ENCODE measurements at regions not wholly inside any gene's neighbourhood (a gene's known extent, or its start where the extent isn't known, plus 50 kb on each side); places are given as distances from the start of the nearest gene placed in this dataset.
A peak's percentile ranks its signal among the peaks of the same experiment; 100 is the strongest.
"Not testable (repeated sequence)": the region's sequence is repeated elsewhere in the genome, so short reads cannot be mapped to it uniquely, and the experiment has no call there.

DNA sequence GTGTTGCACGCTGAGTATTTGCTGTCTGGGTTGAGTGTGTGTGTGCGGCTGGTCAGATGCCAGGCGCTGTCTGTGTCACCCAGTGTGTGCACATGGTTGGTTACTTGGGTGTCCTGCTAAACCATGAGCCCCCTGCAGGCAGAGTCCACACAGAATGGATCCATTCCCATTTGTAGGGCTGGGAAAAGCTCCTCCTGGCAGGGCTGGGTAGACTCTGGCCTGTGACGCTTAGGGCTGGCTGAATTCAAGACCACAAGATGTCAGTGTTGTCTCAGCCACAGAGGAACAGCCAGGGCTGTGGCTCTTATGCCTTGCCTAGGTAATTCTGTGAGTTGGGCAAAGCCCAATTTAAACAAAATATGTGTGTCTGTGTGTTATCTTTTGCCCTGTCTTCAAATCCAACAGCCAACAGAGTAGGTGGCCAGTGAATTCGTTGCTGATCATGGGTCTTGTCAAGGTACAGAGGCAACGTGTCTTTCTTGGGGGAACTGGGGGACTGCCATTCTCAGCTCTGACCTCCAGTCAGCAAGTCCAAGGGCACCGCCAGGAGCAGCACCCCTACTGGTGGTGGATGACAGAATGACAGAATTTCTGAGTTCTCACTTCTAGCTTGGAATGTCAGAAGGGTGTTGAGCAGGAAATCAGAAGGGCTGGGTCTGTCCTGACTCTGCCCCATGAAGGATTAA lies 285.1 kb downstream of the CCSER2 start:
- no peaks in the 10 kb centered on the region for H3K4me1 ChIP-seq
- no peaks in the 10 kb centered on the region for H3K27me3 ChIP-seq
- H3K36me3 ChIP-seq = no peaks in the 10 kb centered on the region
- no peak overlapping the region for H3K27ac ChIP-seq
- no peak for DNase-seq
- H3K9me3 ChIP-seq = no peaks in the 10 kb centered on the region
- TF ChIP-seq, protein P1, sequence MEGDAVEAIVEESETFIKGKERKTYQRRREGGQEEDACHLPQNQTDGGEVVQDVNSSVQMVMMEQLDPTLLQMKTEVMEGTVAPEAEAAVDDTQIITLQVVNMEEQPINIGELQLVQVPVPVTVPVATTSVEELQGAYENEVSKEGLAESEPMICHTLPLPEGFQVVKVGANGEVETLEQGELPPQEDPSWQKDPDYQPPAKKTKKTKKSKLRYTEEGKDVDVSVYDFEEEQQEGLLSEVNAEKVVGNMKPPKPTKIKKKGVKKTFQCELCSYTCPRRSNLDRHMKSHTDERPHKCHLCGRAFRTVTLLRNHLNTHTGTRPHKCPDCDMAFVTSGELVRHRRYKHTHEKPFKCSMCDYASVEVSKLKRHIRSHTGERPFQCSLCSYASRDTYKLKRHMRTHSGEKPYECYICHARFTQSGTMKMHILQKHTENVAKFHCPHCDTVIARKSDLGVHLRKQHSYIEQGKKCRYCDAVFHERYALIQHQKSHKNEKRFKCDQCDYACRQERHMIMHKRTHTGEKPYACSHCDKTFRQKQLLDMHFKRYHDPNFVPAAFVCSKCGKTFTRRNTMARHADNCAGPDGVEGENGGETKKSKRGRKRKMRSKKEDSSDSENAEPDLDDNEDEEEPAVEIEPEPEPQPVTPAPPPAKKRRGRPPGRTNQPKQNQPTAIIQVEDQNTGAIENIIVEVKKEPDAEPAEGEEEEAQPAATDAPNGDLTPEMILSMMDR (IDR thresholded peaks at IDR 0.05) = peak in 2 of 4 experiments; percentile 18 to 43
- no peak for TF ChIP-seq EP300 (IDR thresholded peaks at IDR 0.05)
- no peak overlapping the region for H3K4me3 ChIP-seq
- 29 to 38% methylated on average over 7 of the region's 7 CpGs for WGBS, 2 donors
- intact Hi-C loops (cut with DNase I) = loop anchor here (5.0 kb wide), 1 partner anchor 1764 kb away; no protein-coding TSS in a partner anchor

DNA sequence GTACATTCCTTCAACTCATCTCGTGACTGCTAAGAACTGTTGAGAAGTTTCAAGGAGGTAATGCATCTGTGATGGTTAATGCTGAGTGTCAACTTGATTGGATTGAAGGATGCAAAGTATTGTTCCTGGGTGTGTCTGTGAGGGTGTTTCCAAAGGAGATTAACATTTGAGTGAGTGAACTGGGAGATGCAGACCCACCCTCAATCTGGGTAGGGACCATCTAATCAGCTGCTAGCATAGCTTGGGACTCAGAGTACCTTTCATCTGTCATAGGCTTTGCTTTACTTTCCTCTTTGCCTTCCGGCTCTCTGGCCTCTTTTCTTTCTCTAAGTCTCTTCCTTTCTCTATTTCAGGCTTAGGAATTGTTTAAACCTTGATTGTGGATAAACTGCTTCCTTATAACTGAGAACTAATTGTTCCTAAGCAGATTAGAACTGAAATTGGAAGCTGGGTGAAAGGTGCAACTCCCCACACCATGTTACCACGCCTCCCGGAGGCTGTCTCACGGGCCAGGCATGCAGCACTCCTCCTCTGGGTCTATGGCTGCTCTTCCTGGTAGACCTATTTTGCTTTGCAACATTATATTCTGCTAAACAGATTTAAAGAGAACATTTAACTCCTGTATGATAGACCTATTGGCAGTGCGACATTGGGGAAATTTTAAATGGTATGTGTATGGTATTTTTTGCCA lies 298.2 kb downstream of the CCSER2 start:
- intact Hi-C loops (cut with DNase I) = no loop called here
- H3K4me3 ChIP-seq = no peak overlapping the region
- H3K27ac ChIP-seq = no peak overlapping the region
- TF ChIP-seq POLR2AphosphoS5 (IDR thresholded peaks at IDR 0.05) (no peak), POLR2A (IDR thresholded peaks at IDR 0.05) (no peak), EP300 (IDR thresholded peaks at IDR 0.05) (no peak)
- TF ChIP-seq, protein P1 (IDR thresholded peaks at IDR 0.05) = no peak
- no peaks in the 10 kb centered on the region for H3K9me3 ChIP-seq
- no peaks in the 10 kb centered on the region for H3K4me1 ChIP-seq
- DNase-seq = no peak
- no peaks in the 10 kb centered on the region for H3K36me3 ChIP-seq
- WGBS, 2 donors = 40 to 76% methylated on average over 6 of the region's 6 CpGs
- H3K27me3 ChIP-seq = no peaks in the 10 kb centered on the region

DNA sequence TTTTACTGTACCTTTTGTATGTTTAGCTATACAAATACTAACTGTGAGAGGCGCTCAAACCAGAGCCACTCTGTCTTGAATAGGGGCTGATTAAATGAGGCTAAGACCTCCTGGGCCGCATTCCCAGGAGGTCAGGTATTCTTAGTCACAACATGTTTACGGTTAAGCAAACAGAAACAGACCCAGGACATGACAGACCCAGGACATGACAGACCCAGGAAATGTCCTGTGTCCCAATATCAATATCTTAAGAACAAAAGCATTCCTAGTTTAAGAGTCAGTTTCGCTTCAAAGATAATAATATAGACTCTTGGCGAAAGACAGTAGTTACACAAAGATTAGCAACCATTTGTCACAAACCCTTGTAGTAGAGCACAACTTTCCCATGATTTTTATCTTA lies 304.5 kb downstream of the CCSER2 start:
- Histone ChIP-seq H3K9me3 (no peaks in the 10 kb centered on the region), H3K4me1 (no peaks in the 10 kb centered on the region), H3K4me3 (no peak overlapping the region), H3K36me3 (no peaks in the 10 kb centered on the region), H3K27me3 (no peaks in the 10 kb centered on the region), H3K27ac (no peak overlapping the region)
- WGBS, 2 donors = 88 to 91% methylated on average over 5 of the region's 5 CpGs
- intact Hi-C loops (cut with DNase I) = no loop called here
- no peak for DNase-seq
- no peak for TF ChIP-seq POLR2AphosphoS5 (IDR thresholded peaks at IDR 0.05)
- no peak for TF ChIP-seq POLR2A (IDR thresholded peaks at IDR 0.05)
- no peak for TF ChIP-seq EP300 (IDR thresholded peaks at IDR 0.05)
- TF ChIP-seq, protein P1 (IDR thresholded peaks at IDR 0.05) = no peak

DNA sequence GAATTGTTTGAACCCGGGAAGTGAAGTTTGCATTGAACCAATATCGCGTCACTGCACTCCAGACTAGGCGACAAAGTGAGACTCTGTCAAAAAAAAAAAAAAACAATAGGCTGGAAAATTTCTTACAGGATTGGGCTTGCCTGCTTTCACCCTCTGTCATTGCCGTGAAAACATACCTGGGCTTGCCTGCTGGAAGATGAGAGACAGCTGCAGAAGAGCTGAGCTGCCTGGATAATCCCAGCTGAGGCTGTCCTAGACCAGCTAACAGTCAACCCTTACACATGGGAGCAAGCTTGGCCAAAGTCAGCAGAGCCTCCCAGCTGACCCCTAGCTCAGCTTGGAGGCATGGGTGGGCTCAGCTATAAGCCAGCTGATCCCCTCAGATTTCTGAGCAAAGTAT lies 306.2 kb downstream of the CCSER2 start:
- no peak overlapping the region for H3K4me3 ChIP-seq
- 82 to 92% methylated on average over 5 of the region's 5 CpGs for WGBS, 2 donors
- TF ChIP-seq POLR2A (IDR thresholded peaks at IDR 0.05) (no peak), POLR2AphosphoS5 (IDR thresholded peaks at IDR 0.05) (no peak), EP300 (IDR thresholded peaks at IDR 0.05) (no peak)
- TF ChIP-seq, protein P1 (IDR thresholded peaks at IDR 0.05) = no peak
- no peaks in the 10 kb centered on the region for H3K9me3 ChIP-seq
- no peaks in the 10 kb centered on the region for H3K27me3 ChIP-seq
- DNase-seq = no peak
- H3K27ac ChIP-seq = no peak overlapping the region
- no peaks in the 10 kb centered on the region for H3K4me1 ChIP-seq
- H3K36me3 ChIP-seq = no peaks in the 10 kb centered on the region
- intact Hi-C loops (cut with DNase I) = no loop called here

DNA sequence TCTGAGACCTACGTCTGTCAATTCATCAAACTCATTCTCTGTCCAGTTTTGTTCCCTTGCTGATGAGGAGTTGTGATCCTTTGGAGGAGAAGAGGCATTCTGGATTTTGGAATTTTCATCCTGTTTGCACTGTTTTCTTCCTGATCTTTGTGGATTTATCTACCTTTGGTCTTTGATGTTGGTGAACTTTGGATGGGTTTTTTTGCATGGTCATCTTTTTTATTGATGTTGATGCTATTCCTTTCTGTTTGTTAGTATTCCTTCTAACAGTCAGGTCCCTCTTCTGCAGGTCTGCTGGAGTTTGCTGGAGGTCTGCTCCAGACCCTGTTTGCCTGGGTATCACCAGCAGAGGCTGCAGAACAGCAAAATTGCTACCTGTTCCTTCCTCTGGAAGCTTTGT lies 322.2 kb downstream of the CCSER2 start:
- H3K9me3 ChIP-seq; intact Hi-C loops (cut with DNase I); H3K27me3 ChIP-seq; DNase-seq; H3K36me3 ChIP-seq; H3K4me1 ChIP-seq; H3K27ac ChIP-seq; H3K4me3 ChIP-seq: not testable (repeated sequence)
- 71 to 84% methylated on average over 1 of the region's 1 CpG for WGBS, 2 donors
